ENCODE measurements at regions not wholly inside any gene's neighbourhood (a gene's known extent, or its start where the extent isn't known, plus 50 kb on each side); places are given as distances from the start of the nearest gene placed in this dataset.

DNA sequence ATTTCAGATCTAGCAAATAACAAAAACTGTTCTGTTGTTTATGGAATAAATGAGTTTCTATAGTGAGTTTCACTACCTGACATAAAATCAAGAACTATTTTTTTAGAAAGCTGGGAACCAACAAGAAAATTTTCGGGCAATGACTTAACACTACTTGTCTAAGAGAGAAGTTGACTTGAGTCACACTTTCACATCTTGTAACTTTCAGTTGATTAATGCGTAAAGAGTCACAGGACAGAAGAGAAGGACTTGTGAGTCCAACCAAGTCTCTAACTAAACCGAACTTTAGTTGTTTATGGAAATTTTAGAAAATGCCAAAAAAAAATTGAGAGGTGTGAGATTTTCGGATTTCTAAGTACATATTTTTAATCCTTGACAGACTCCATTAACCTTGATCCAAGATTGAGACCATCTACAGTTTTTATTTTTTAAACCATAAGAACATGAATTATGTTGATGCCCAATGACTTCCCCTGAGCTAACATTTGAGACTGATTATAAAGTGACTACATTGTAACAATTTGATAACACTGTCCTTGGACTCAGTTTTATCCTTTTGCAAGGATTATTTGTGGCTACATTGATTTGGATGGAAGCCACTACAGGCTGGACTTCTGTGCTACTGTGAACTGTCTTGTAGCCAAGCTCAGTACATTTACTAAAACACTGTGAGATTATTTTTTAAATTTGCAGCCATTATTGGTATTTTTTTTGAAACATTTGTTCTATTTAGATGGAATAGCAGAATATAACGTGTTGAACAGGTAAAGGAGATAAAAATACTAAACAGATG is 284.0 kb downstream of the PTPRC start (continued):
- 0 out of 2 replicates have a peak, but pooled peaks have one; percentile 43 for TF ChIP-seq DPF2 (IDR thresholded peaks at IDR 0.05)
- TF ChIP-seq IRF4 (IDR thresholded peaks at IDR 0.05; ENCODE audit: low read depth, low read length): no peak
- no peak for TF ChIP-seq STAT1 (conservative IDR thresholded peaks at IDR 0.05)
- TF ChIP-seq, protein P1, sequence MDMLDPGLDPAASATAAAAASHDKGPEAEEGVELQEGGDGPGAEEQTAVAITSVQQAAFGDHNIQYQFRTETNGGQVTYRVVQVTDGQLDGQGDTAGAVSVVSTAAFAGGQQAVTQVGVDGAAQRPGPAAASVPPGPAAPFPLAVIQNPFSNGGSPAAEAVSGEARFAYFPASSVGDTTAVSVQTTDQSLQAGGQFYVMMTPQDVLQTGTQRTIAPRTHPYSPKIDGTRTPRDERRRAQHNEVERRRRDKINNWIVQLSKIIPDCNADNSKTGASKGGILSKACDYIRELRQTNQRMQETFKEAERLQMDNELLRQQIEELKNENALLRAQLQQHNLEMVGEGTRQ (IDR thresholded peaks at IDR 0.05; ENCODE audit: borderline replicate concordance, low read depth, low read length): no peak
- TF ChIP-seq, protein P2, sequence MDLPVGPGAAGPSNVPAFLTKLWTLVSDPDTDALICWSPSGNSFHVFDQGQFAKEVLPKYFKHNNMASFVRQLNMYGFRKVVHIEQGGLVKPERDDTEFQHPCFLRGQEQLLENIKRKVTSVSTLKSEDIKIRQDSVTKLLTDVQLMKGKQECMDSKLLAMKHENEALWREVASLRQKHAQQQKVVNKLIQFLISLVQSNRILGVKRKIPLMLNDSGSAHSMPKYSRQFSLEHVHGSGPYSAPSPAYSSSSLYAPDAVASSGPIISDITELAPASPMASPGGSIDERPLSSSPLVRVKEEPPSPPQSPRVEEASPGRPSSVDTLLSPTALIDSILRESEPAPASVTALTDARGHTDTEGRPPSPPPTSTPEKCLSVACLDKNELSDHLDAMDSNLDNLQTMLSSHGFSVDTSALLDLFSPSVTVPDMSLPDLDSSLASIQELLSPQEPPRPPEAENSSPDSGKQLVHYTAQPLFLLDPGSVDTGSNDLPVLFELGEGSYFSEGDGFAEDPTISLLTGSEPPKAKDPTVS (IDR thresholded peaks at IDR 0.05; ENCODE audit: low read depth, low read length): no peak
- no peak for TF ChIP-seq ZNF274 (IDR thresholded peaks at IDR 0.05; ENCODE audit: insufficient read depth, insufficient read length)
- no peak for TF ChIP-seq EGR1 (IDR thresholded peaks at IDR 0.05; ENCODE audit: borderline replicate concordance in 1 of 2, low read depth in 2 of 2, low read length in 2 of 2)
- TF ChIP-seq, protein P3, sequence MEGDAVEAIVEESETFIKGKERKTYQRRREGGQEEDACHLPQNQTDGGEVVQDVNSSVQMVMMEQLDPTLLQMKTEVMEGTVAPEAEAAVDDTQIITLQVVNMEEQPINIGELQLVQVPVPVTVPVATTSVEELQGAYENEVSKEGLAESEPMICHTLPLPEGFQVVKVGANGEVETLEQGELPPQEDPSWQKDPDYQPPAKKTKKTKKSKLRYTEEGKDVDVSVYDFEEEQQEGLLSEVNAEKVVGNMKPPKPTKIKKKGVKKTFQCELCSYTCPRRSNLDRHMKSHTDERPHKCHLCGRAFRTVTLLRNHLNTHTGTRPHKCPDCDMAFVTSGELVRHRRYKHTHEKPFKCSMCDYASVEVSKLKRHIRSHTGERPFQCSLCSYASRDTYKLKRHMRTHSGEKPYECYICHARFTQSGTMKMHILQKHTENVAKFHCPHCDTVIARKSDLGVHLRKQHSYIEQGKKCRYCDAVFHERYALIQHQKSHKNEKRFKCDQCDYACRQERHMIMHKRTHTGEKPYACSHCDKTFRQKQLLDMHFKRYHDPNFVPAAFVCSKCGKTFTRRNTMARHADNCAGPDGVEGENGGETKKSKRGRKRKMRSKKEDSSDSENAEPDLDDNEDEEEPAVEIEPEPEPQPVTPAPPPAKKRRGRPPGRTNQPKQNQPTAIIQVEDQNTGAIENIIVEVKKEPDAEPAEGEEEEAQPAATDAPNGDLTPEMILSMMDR (IDR thresholded peaks at IDR 0.05 in 2 of 3, conservative IDR thresholded peaks at IDR 0.05 in 1 of 3; ENCODE audit: control insufficient read depth in 2 of 3, extremely low read depth in 1 of 3, insufficient read depth in 1 of 3, low read depth in 3 of 3, low read length in 3 of 3): no peak
- no peak for TF ChIP-seq YY1 (IDR thresholded peaks at IDR 0.05; ENCODE audit: low read depth, low read length)
- no peak for TF ChIP-seq SUZ12 (IDR thresholded peaks at IDR 0.05; ENCODE audit: unreplicated experiment)
- TF ChIP-seq RB1 (IDR thresholded peaks at IDR 0.05; ENCODE audit: borderline replicate concordance): no peak
- no peak for TF ChIP-seq BMI1 (IDR thresholded peaks at IDR 0.05; ENCODE audit: borderline replicate concordance)
- no peak for TF ChIP-seq NR2C1 (IDR thresholded peaks at IDR 0.05)
- TF ChIP-seq, protein P4, sequence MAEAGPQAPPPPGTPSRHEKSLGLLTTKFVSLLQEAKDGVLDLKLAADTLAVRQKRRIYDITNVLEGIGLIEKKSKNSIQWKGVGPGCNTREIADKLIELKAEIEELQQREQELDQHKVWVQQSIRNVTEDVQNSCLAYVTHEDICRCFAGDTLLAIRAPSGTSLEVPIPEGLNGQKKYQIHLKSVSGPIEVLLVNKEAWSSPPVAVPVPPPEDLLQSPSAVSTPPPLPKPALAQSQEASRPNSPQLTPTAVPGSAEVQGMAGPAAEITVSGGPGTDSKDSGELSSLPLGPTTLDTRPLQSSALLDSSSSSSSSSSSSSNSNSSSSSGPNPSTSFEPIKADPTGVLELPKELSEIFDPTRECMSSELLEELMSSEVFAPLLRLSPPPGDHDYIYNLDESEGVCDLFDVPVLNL (IDR thresholded peaks at IDR 0.05; ENCODE audit: low read depth, low read length): no peak
- TF ChIP-seq RAD21 (IDR thresholded peaks at IDR 0.05; ENCODE audit: insufficient read depth, low read depth, low read length): peak; percentile 13; the same call in 1 of the 2 replicates
- TF ChIP-seq SIX5 (IDR thresholded peaks at IDR 0.05; ENCODE audit: low read depth, low read length, severe bottlenecking): no peak
- no peak for TF ChIP-seq SIN3A (IDR thresholded peaks at IDR 0.05; ENCODE audit: low read depth, low read length)
- no peak for TF ChIP-seq CEBPB (IDR thresholded peaks at IDR 0.05; ENCODE audit: borderline replicate concordance in 1 of 2, low read depth in 2 of 2, low read length in 2 of 2)
- TF ChIP-seq, protein P5, sequence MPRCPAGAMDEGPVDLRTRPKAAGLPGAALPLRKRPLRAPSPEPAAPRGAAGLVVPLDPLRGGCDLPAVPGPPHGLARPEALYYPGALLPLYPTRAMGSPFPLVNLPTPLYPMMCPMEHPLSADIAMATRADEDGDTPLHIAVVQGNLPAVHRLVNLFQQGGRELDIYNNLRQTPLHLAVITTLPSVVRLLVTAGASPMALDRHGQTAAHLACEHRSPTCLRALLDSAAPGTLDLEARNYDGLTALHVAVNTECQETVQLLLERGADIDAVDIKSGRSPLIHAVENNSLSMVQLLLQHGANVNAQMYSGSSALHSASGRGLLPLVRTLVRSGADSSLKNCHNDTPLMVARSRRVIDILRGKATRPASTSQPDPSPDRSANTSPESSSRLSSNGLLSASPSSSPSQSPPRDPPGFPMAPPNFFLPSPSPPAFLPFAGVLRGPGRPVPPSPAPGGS (IDR thresholded peaks at IDR 0.05; ENCODE audit: borderline replicate concordance, insufficient read depth, low read depth, low read length, poor library complexity, severe bottlenecking): no peak
- TF ChIP-seq SPI1 (IDR thresholded peaks at IDR 0.05; ENCODE audit: borderline replicate concordance, insufficient read depth, low read depth, low read length): no peak
- no peak for TF ChIP-seq NR2C2 (IDR thresholded peaks at IDR 0.05; ENCODE audit: borderline replicate concordance, control insufficient read depth, insufficient read length, low read depth)
